Smooth muscle cell (in vitro differentiated cells): ENCODE measurements at regions not wholly inside any gene's neighbourhood (a gene's known extent, or its start where the extent isn't known, plus 50 kb on each side); places are given as distances from the start of the nearest gene placed in this dataset.

Experiments
- DNase-seq: peaks from one replicate; lab custom pipeline; 2025; ENCODE audit not compliant: unreplicated experiment; lab: John Stamatoyannopoulos, UW
- H2AFZ ChIP-seq: fragments of 200-600 bp; sonication (generic); 2 replicates; pipeline ENCODE4 v1.6.0; 2016; ENCODE audit warnings: antibody characterized with exemption, low read depth, mild to moderate bottlenecking
- H3F3A ChIP-seq: fragments of 200-600 bp; sonication (generic); 2 replicates; pipeline ENCODE4 v1.6.0; 2017; ENCODE audit warnings: antibody characterized with exemption, low read depth
- H3K27ac ChIP-seq: fragments of 200-600 bp; sonication (generic); 2 replicates; pipeline ENCODE4 v1.5.1; 2016; ENCODE audit warnings: low read depth, mild to moderate bottlenecking
- H3K27me3 ChIP-seq: fragments of 200-600 bp; sonication (generic); 2 replicates; pipeline ENCODE4 v1.6.1; 2016; ENCODE audit warnings: low read depth, mild to moderate bottlenecking
- H3K36me3 ChIP-seq: fragments of 200-600 bp; sonication (generic); 2 replicates; pipeline ENCODE4 v1.5.1; 2016; ENCODE audit warnings: low read depth
- H3K4me1 ChIP-seq: fragments of 200-600 bp; sonication (generic); 2 replicates; pipeline ENCODE4 v1.5.1; 2016; ENCODE audit warnings: low read depth
- H3K4me2 ChIP-seq: fragments of 200-600 bp; sonication (generic); 2 replicates; pipeline ENCODE4 v1.6.0; 2016; ENCODE audit warnings: mild to moderate bottlenecking
- H3K4me3 ChIP-seq: fragments of 200-600 bp; sonication (generic); 2 replicates; pipeline ENCODE4 v1.5.1; 2016; ENCODE audit warnings: mild to moderate bottlenecking
- H3K79me2 ChIP-seq: fragments of 200-600 bp; sonication (generic); 2 replicates; pipeline ENCODE4 v1.6.0; 2016; ENCODE audit warnings: low read depth, mild to moderate bottlenecking
- H3K9ac ChIP-seq: fragments of 200-600 bp; sonication (generic); 2 replicates; pipeline ENCODE4 v1.6.0; 2016; ENCODE audit warnings: low read depth
- H3K9me3 ChIP-seq: fragments of 200-600 bp; sonication (generic); replicated peaks from 2 replicates; pipeline ENCODE4 v1.5.1; 2016; ENCODE audit warnings: low read depth
- H4K20me1 ChIP-seq: fragments of 200-600 bp; sonication (generic); 2 replicates; pipeline ENCODE4 v1.6.0; 2016; ENCODE audit warnings: low read depth
- whole genome bisulfite sequencing: methylation state at CpG from one replicate; pipeline ENCODE4 v1.1.7; 2016; ENCODE audit warnings: low lambda C conversion rate; 5-methylcytosine and 5-hydroxymethylcytosine counted together
- TF ChIP-seq, protein P1 (sequence below): fragments of 200-600 bp; sonication (generic); IDR thresholded peaks from 2 replicates; pipeline ENCODE4 v1.5.1; 2017; ENCODE audit warnings: borderline replicate concordance, mild to moderate bottlenecking, antibody characterized with exemption; ENCODE audit not compliant: insufficient read depth, poor library complexity, severe bottlenecking

- Histone ChIP-seq H3K27me3 (no peaks in the 10 kb centered on the region), H2AFZ (no peak overlapping the region), H3K4me2 (no peak overlapping the region), H3K4me3 (no peak overlapping the region), H3K36me3 (no peaks in the 10 kb centered on the region), H3K27ac (no peak overlapping the region), H3K4me1 (peaks cover 6% of the 10 kb centered on the region), H3K9ac (no peak overlapping the region), H3K9me3 (no peaks in the 10 kb centered on the region), H3F3A (peaks cover 3% of the 10 kb centered on the region), H3K79me2 (no peaks in the 10 kb centered on the region), H4K20me1 (no peaks in the 10 kb centered on the region)
- WGBS, result 70% methylated on average over 2 of the region's 2 CpGs
- TF ChIP-seq, protein P1, sequence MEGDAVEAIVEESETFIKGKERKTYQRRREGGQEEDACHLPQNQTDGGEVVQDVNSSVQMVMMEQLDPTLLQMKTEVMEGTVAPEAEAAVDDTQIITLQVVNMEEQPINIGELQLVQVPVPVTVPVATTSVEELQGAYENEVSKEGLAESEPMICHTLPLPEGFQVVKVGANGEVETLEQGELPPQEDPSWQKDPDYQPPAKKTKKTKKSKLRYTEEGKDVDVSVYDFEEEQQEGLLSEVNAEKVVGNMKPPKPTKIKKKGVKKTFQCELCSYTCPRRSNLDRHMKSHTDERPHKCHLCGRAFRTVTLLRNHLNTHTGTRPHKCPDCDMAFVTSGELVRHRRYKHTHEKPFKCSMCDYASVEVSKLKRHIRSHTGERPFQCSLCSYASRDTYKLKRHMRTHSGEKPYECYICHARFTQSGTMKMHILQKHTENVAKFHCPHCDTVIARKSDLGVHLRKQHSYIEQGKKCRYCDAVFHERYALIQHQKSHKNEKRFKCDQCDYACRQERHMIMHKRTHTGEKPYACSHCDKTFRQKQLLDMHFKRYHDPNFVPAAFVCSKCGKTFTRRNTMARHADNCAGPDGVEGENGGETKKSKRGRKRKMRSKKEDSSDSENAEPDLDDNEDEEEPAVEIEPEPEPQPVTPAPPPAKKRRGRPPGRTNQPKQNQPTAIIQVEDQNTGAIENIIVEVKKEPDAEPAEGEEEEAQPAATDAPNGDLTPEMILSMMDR, result no peak
- DNase-seq, result no peak
Observed at GRCh38 chr5:74026310-74026709, 400.3 kb downstream of the ARHGEF28 start.

DNA sequence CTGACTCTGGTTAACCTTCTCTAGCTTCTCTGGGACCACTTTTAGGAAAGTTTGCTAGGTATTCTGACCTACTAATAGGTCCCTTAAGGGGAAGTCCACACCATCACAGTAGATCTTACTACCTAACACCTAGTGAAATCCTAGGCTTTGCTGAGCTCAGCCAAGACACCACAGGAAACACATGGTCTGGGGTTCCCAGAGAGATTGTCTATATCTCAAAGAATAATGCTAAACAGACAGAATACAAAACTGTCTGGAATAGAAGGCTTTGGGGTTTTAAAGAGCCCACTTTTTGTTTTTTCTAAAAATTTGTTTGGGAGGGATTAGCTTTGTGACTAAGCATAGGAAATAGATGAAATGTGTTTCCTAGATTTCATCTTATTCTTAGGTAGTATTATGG is 395.1 kb downstream of the ARHGEF28 start:
- Histone ChIP-seq H3K79me2 (no peaks in the 10 kb centered on the region), H3K4me3 (no peak overlapping the region)

DNA sequence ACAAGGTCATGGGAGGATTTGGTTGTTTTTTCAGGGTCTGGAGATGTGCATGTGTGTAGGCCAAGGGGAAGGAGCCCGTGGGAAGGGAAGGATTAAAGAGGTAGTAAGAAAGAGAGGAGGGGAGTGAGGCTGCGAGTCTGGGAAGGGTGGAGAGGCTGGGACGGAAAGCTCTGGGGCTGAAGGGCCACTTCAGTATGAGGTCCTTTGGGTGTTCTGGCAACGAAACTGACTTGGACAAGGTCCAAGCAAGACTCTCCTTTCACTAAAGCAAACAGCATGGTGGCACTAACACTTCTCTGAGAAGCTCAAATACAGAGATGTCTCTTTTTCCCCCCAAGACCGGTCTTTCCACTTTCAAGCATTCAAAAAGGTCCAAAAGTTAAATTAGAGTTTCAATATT is 394.5 kb downstream of the ARHGEF28 start:
- Histone ChIP-seq H3K4me2 (no peak overlapping the region), H3K4me1 (no peaks in the 10 kb centered on the region), H3K27me3 (no peaks in the 10 kb centered on the region), H3K4me3 (no peak overlapping the region), H3K27ac (no peak overlapping the region), H3K9me3 (no peaks in the 10 kb centered on the region), H4K20me1 (no peaks in the 10 kb centered on the region), H2AFZ (no peak overlapping the region), H3K36me3 (no peaks in the 10 kb centered on the region), H3K79me2 (no peaks in the 10 kb centered on the region), H3F3A (peaks cover 5% of the 10 kb centered on the region), H3K9ac (no peak overlapping the region)
- 90% methylated on average over 5 of the region's 5 CpGs for WGBS
- DNase-seq, result no peak
- TF ChIP-seq, protein P1, result no peak

More for the DNA sequence above, 395.1 kb downstream of the ARHGEF28 start:
- Histone ChIP-seq H3K9ac (no peak overlapping the region), H2AFZ (no peak overlapping the region), H4K20me1 (no peaks in the 10 kb centered on the region), H3K27me3 (no peaks in the 10 kb centered on the region), H3K36me3 (no peaks in the 10 kb centered on the region), H3K4me1 (no peaks in the 10 kb centered on the region), H3K27ac (no peak overlapping the region), H3K4me2 (no peak overlapping the region), H3F3A (peaks cover 5% of the 10 kb centered on the region), H3K9me3 (no peaks in the 10 kb centered on the region)
- DNase-seq, result no peak
- TF ChIP-seq, protein P1, result no peak

DNA sequence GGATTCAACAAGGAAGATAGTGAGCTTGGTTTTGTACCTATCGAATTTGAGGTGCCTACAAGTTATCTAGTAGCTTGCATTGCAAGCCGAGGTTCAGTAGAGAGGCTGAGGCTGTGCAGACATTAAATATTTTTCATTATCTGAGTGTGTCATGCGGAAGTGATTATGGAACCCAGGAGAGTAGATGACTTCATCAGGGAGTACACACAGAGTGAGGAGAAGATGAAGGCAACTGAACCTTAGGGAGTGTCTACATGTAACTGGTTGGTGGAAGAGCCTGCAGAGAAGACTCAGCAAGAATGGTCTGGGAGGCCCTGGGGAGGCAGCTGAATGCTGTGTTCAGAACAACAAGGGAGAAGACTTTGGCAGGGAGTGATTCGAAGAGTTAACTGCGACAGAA is 393.9 kb downstream of the ARHGEF28 start:
- Histone ChIP-seq H3K9me3 (no peaks in the 10 kb centered on the region), H3K4me3 (no peak overlapping the region), H3K27me3 (no peaks in the 10 kb centered on the region), H3K36me3 (no peaks in the 10 kb centered on the region), H3K4me1 (no peaks in the 10 kb centered on the region), H3K27ac (no peak overlapping the region), H4K20me1 (no peaks in the 10 kb centered on the region), H2AFZ (no peak overlapping the region), H3K4me2 (no peak overlapping the region), H3K79me2 (no peaks in the 10 kb centered on the region), H3F3A (peaks cover 5% of the 10 kb centered on the region), H3K9ac (no peak overlapping the region)
- DNase-seq, result no peak
- TF ChIP-seq, protein P1, result no peak
- WGBS, result 91% methylated on average over 5 of the region's 5 CpGs
